Mucosa of rectum (tissue), 2 donors: ENCODE measurements at regions not wholly inside any gene's neighbourhood (a gene's known extent, or its start where the extent isn't known, plus 50 kb on each side); places are given as distances from the start of the nearest gene placed in this dataset.

Source experiments
- H3K27ac ChIP-seq, 2 donors: one replicate each; pipeline ENCODE4 v1.7.0; 2013; ENCODE audit warnings: inconsistent platforms in 2 of 2, low read depth in 2 of 2, low read length in 2 of 2
- H3K27me3 ChIP-seq, 2 donors: one replicate each; pipeline ENCODE4 v1.7.0; 2013; ENCODE audit warnings: low read length in 2 of 2; ENCODE audit not compliant: control insufficient read depth in 2 of 2, insufficient read depth in 2 of 2
- H3K36me3 ChIP-seq, 2 donors: one replicate each; pipeline ENCODE4 v1.7.0; 2013; ENCODE audit warnings: low read length in 2 of 2; ENCODE audit not compliant: control insufficient read depth in 2 of 2, insufficient read depth in 2 of 2
- H3K4me1 ChIP-seq, 2 donors: one replicate each; pipeline ENCODE4 v1.7.0; 2013; ENCODE audit warnings: low read length in 2 of 2, mild to moderate bottlenecking in 1 of 2; ENCODE audit not compliant: control insufficient read depth in 2 of 2, insufficient read depth in 2 of 2
- H3K4me3 ChIP-seq, 2 donors: one replicate each; pipeline ENCODE4 v1.7.0; 2013; ENCODE audit warnings: low read length in 2 of 2
- H3K9ac ChIP-seq, 2 donors: one replicate each; pipeline ENCODE4 v1.7.0; 2013; ENCODE audit warnings: low read length in 2 of 2, low read depth in 1 of 2, mild to moderate bottlenecking in 1 of 2
- H3K9me3 ChIP-seq, 2 donors: one replicate each; pipeline ENCODE4 v1.7.0; 2013; ENCODE audit warnings: low read length in 2 of 2; ENCODE audit not compliant: control insufficient read depth in 2 of 2
- donor health status: healthy.
- donor health status: Normal muscosa, but diverticular disease.

- H3K27me3 ChIP-seq, result no peaks in the 10 kb centered on the region
- H3K4me1 ChIP-seq, result no peaks in the 10 kb centered on the region
- no peaks in the 10 kb centered on the region for H3K36me3 ChIP-seq
- H3K27ac ChIP-seq, result no peak overlapping the region
- H3K9me3 ChIP-seq, result peaks cover 0 to 3% of the 10 kb centered on the region in 2 donors
- no peak overlapping the region for H3K9ac ChIP-seq
- no peak overlapping the region for H3K4me3 ChIP-seq
Measured at GRCh38 chr15:54820811-54821210, 375.9 kb downstream of the RSL24D1 start.

- Histone ChIP-seq H3K4me3 (no peak overlapping the region), H3K9me3 (peaks cover 0 to 3% of the 10 kb centered on the region in 2 donors), H3K27ac (no peak overlapping the region), H3K27me3 (no peaks in the 10 kb centered on the region), H3K4me1 (no peaks in the 10 kb centered on the region), H3K9ac (no peak overlapping the region), H3K36me3 (no peaks in the 10 kb centered on the region)
Measured at GRCh38 chr15:54820098-54820497, 376.6 kb downstream of the RSL24D1 start.

GRCh38 chr15:54816401-54816800 is 380.3 kb downstream of the RSL24D1 start:
- no peaks in the 10 kb centered on the region for H3K4me1 ChIP-seq
- no peaks in the 10 kb centered on the region for H3K27me3 ChIP-seq
- H3K9me3 ChIP-seq, result no peaks in the 10 kb centered on the region
- no peak overlapping the region for H3K27ac ChIP-seq
- no peaks in the 10 kb centered on the region for H3K36me3 ChIP-seq
- H3K4me3 ChIP-seq, result no peak overlapping the region
- H3K9ac ChIP-seq, result no peak overlapping the region

DNA sequence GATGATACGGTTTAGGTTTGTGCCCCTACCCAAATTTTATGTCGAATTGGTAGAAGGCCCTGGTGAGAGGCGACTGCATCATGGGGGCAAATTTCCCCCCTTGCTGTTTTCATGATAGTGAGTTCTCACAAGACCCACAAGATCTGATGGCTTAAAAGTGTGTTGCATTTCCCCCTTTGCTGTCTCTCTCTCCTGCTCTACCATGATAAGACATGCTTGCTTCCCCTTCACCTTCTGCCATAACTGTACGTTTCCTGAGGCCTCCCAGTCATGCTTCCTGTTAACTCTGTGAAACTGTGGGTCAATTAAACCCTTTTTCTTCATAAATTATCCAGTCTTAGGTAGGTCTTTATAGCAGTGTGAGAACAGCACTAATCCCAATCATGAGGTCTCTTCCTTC is 381.2 kb downstream of the RSL24D1 start:
- Histone ChIP-seq H3K27me3 (no peaks in the 10 kb centered on the region), H3K9ac (no peak overlapping the region), H3K4me3 (no peak overlapping the region), H3K4me1 (no peaks in the 10 kb centered on the region), H3K9me3 (no peaks in the 10 kb centered on the region), H3K27ac (no peak overlapping the region), H3K36me3 (no peaks in the 10 kb centered on the region)

- Histone ChIP-seq H3K27me3 (no peaks in the 10 kb centered on the region), H3K9me3 (no peaks in the 10 kb centered on the region), H3K27ac (no peak overlapping the region), H3K36me3 (no peaks in the 10 kb centered on the region), H3K9ac (no peak overlapping the region), H3K4me1 (no peaks in the 10 kb centered on the region), H3K4me3 (no peak overlapping the region)
Measured at GRCh38 chr15:54812383-54812782, 384.4 kb downstream of the RSL24D1 start.

GRCh38 chr15:54810496-54810895 is 386.2 kb downstream of the RSL24D1 start:
- H3K9ac ChIP-seq, result no peak overlapping the region
- no peaks in the 10 kb centered on the region for H3K36me3 ChIP-seq
- no peak overlapping the region for H3K27ac ChIP-seq
- no peaks in the 10 kb centered on the region for H3K4me1 ChIP-seq
- no peak overlapping the region for H3K4me3 ChIP-seq
- H3K27me3 ChIP-seq, result no peaks in the 10 kb centered on the region
- no peaks in the 10 kb centered on the region for H3K9me3 ChIP-seq

GRCh38 chr15:54810031-54810430 is 386.7 kb downstream of the RSL24D1 start:
- no peaks in the 10 kb centered on the region for H3K27me3 ChIP-seq
- H3K9me3 ChIP-seq, result no peaks in the 10 kb centered on the region
- H3K27ac ChIP-seq, result no peak overlapping the region
- H3K4me1 ChIP-seq, result no peaks in the 10 kb centered on the region
- H3K36me3 ChIP-seq, result no peaks in the 10 kb centered on the region
- H3K9ac ChIP-seq, result no peak overlapping the region
- H3K4me3 ChIP-seq, result no peak overlapping the region

DNA sequence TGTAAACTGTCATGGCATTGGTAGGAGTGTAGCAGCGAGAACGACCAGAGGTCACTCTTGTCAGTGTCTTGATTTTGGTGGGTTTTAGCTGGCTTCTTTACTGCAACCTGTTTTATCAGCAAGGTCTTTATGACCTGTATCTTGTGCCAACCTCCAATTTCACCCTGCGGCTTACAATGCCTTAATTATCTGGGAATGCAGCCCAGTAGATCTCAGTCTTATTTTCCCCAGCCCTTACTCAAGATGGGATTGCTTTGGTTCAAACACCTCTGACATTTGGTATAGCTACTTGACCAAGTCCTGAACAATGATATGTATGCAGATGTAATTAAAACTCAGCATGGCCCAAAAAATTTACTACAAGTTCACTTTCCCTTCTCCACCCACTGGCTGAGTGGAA is 388.4 kb downstream of the RSL24D1 start:
- Histone ChIP-seq H3K36me3 (no peaks in the 10 kb centered on the region), H3K4me1 (no peaks in the 10 kb centered on the region), H3K4me3 (no peak overlapping the region), H3K27me3 (no peaks in the 10 kb centered on the region), H3K9ac (no peak overlapping the region), H3K27ac (no peak overlapping the region), H3K9me3 (no peaks in the 10 kb centered on the region)

DNA sequence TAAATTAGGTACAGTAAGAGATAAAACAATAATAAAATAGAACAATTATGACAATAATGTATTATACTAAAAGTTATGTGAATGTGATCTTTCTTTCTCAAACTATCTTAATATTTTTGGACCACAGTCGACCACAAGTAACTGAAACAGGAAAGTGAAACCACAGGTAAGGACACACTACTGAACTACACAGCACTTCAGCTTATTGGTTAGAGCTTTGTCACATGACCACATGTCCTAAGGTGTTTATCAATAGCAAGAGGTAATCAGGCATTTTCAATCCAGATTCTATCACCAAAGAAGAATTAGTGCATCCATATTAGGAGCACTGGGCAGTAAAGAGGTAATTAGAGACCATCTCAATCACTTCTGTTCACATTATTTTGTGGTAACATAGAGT is 392.8 kb downstream of the RSL24D1 start:
- H3K27ac ChIP-seq, result no peak overlapping the region
- no peaks in the 10 kb centered on the region for H3K27me3 ChIP-seq
- H3K36me3 ChIP-seq, result no peaks in the 10 kb centered on the region
- no peak overlapping the region for H3K4me3 ChIP-seq
- no peak overlapping the region for H3K9ac ChIP-seq
- H3K4me1 ChIP-seq, result no peaks in the 10 kb centered on the region
- H3K9me3 ChIP-seq, result no peaks in the 10 kb centered on the region

DNA sequence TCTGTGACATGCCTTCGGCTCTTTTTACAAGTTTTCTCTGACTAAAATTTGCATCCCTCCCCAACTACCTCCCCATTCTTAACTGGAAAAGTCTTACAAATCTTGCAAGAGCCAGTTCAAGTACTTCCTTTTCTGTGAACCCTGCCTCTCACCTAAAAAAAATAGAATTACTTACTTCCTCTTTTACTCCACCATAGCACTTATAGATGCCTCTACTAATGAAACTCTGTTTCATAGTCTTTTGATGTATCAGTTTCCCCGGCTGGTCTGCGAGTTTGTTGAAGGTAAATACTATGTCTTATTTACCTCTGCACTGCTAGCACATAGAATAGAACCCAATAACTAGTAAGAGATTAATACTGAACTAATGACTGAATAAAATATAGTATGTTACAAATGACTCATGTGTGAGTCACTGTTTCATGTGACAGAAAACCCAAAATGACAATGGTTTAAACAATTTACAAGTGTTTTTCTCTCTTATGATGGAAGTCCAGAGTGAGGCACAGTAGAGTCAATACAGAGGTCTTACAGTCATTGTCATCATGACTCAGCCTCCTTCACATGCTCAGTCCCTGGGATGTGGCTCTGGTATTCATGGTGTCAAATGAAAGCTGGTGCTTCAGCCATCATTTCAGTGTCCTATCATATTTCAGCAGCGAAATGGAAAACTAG is 393.5 kb downstream of the RSL24D1 start:
- H3K36me3 ChIP-seq, result no peaks in the 10 kb centered on the region
- H3K9me3 ChIP-seq, result no peaks in the 10 kb centered on the region
- H3K4me3 ChIP-seq, result no peak overlapping the region
- no peak overlapping the region for H3K9ac ChIP-seq
- H3K27ac ChIP-seq, result no peak overlapping the region
- no peaks in the 10 kb centered on the region for H3K27me3 ChIP-seq
- no peaks in the 10 kb centered on the region for H3K4me1 ChIP-seq

- Histone ChIP-seq H3K9me3 (no peaks in the 10 kb centered on the region), H3K36me3 (no peaks in the 10 kb centered on the region), H3K4me3 (no peak overlapping the region), H3K9ac (no peak overlapping the region), H3K27ac (no peak overlapping the region), H3K27me3 (no peaks in the 10 kb centered on the region), H3K4me1 (no peaks in the 10 kb centered on the region)
Measured at GRCh38 chr15:54792526-54792925, 404.2 kb downstream of the RSL24D1 start.
